Astrocyte (in vitro differentiated cells and primary cell): ENCODE measurements at regions not wholly inside any gene's neighbourhood (a gene's known extent, or its start where the extent isn't known, plus 50 kb on each side); places are given as distances from the start of the nearest gene placed in this dataset.

Source experiments
- DNase-seq: peaks from one replicate; pipeline ENCODE4 v3.0.0-alpha.2; 2010; ENCODE audit warnings: low read depth
- FAIRE-seq: peaks from 2 replicates; lab custom pipeline; 2011; peaks lifted over from hg19 to GRCh38; lab: Jason Lieb, UNC
- H2AFZ ChIP-seq: 2 replicates; pipeline ENCODE4 v1.6.0; 2012; ENCODE audit warnings: low read depth, low read length, inconsistent platforms
- H3K27ac ChIP-seq: 2 replicates; pipeline ENCODE4 v1.5.1; 2011; ENCODE audit warnings: low read depth, low read length, inconsistent platforms
- H3K27me3 ChIP-seq: 2 replicates; pipeline ENCODE4 v1.6.0; 2011; ENCODE audit warnings: low read length, inconsistent platforms; ENCODE audit not compliant: insufficient read depth
- H3K36me3 ChIP-seq: 2 replicates; pipeline ENCODE4 v1.5.1; 2011; ENCODE audit warnings: low read length, inconsistent platforms; ENCODE audit not compliant: insufficient read depth
- H3K4me1 ChIP-seq: 2 replicates; pipeline ENCODE4 v1.5.1; 2011; ENCODE audit warnings: low read length, inconsistent platforms; ENCODE audit not compliant: insufficient read depth
- H3K4me2 ChIP-seq: 2 replicates; pipeline ENCODE4 v1.6.0; 2012; ENCODE audit warnings: low read length, inconsistent platforms
- H3K4me3 ChIP-seq: 2 replicates; pipeline ENCODE4 v1.5.1; 2011; ENCODE audit warnings: low read depth, mild to moderate bottlenecking, low read length, inconsistent platforms; ENCODE audit not compliant: insufficient read depth
- H3K79me2 ChIP-seq: 2 replicates; pipeline ENCODE4 v1.6.0; 2012; ENCODE audit warnings: mild to moderate bottlenecking, low read length, inconsistent platforms; ENCODE audit not compliant: insufficient read depth
- H3K9ac ChIP-seq: 2 replicates; pipeline ENCODE4 v1.6.0; 2012; ENCODE audit warnings: mild to moderate bottlenecking, low read length, inconsistent platforms
- H3K9me3 ChIP-seq: 2 replicates; pipeline ENCODE4 v1.5.1; 2012; ENCODE audit warnings: low read depth, mild to moderate bottlenecking, low read length, inconsistent platforms; ENCODE audit not compliant: insufficient read depth
- H4K20me1 ChIP-seq: 2 replicates; pipeline ENCODE4 v1.6.0; 2012; ENCODE audit warnings: low read length, inconsistent platforms; ENCODE audit not compliant: insufficient read depth
- H3K27ac Mint-ChIP-seq: one replicate; pipeline ENCODE4 v1.8.0; 2021; ENCODE audit warnings: mild to moderate bottlenecking, mixed read lengths; ENCODE audit not compliant: unreplicated experiment
- H3K27me3 Mint-ChIP-seq: one replicate; pipeline ENCODE4 v1.8.0; 2021; ENCODE audit warnings: low read depth, mixed read lengths; ENCODE audit not compliant: unreplicated experiment
- H3K36me3 Mint-ChIP-seq: one replicate; pipeline ENCODE4 v1.8.0; 2021; ENCODE audit warnings: low read depth, mixed read lengths; ENCODE audit not compliant: unreplicated experiment
- H3K4me1 Mint-ChIP-seq: one replicate; pipeline ENCODE4 v1.8.0; 2021; ENCODE audit warnings: low read depth, mixed read lengths; ENCODE audit not compliant: unreplicated experiment
- H3K4me3 Mint-ChIP-seq: one replicate; pipeline ENCODE4 v1.8.0; 2021; ENCODE audit warnings: mild to moderate bottlenecking, moderate library complexity, mixed read lengths; ENCODE audit not compliant: unreplicated experiment
- H3K9me3 Mint-ChIP-seq: one replicate; pipeline ENCODE4 v1.8.0; 2021; ENCODE audit warnings: mild to moderate bottlenecking, mixed read lengths; ENCODE audit not compliant: unreplicated experiment
- EZH2 ChIP-seq: IDR thresholded peaks from 2 replicates; pipeline ENCODE4 v1.6.1; 2012; ENCODE audit warnings: mild to moderate bottlenecking, low read length, inconsistent platforms; ENCODE audit not compliant: insufficient read depth
- TF ChIP-seq, protein P1 (sequence below): IDR thresholded peaks from 2 replicates; pipeline ENCODE4 v1.5.1; 2011; ENCODE audit warnings: low read depth, mild to moderate bottlenecking, inconsistent platforms, low read length, moderate library complexity; ENCODE audit not compliant: insufficient read depth

- no peak for DNase-seq
- Histone ChIP-seq H3K9me3 (no peaks in the 10 kb centered on the region), H3K36me3 (no peaks in the 10 kb centered on the region), H4K20me1 (no peaks in the 10 kb centered on the region), H3K4me2 (no peak overlapping the region), H3K9ac (no peak overlapping the region), H3K79me2 (no peaks in the 10 kb centered on the region), H2AFZ (no peak overlapping the region), H3K27ac (no peak overlapping the region), H3K4me3 (no peak overlapping the region), H3K4me1 (no peaks in the 10 kb centered on the region), H3K27me3 (peaks cover 26% of the 10 kb centered on the region)
- no peaks in the 10 kb centered on the region for H3K36me3 Mint-ChIP-seq
- H3K4me1 Mint-ChIP-seq = no peaks in the 10 kb centered on the region
- no peak for FAIRE-seq
- no peak overlapping the region for H3K27ac Mint-ChIP-seq
- no peak for TF ChIP-seq EZH2
- TF ChIP-seq, protein P1, sequence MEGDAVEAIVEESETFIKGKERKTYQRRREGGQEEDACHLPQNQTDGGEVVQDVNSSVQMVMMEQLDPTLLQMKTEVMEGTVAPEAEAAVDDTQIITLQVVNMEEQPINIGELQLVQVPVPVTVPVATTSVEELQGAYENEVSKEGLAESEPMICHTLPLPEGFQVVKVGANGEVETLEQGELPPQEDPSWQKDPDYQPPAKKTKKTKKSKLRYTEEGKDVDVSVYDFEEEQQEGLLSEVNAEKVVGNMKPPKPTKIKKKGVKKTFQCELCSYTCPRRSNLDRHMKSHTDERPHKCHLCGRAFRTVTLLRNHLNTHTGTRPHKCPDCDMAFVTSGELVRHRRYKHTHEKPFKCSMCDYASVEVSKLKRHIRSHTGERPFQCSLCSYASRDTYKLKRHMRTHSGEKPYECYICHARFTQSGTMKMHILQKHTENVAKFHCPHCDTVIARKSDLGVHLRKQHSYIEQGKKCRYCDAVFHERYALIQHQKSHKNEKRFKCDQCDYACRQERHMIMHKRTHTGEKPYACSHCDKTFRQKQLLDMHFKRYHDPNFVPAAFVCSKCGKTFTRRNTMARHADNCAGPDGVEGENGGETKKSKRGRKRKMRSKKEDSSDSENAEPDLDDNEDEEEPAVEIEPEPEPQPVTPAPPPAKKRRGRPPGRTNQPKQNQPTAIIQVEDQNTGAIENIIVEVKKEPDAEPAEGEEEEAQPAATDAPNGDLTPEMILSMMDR = no peak
- H3K27me3 Mint-ChIP-seq = peaks cover 49% of the 10 kb centered on the region
- H3K4me3 Mint-ChIP-seq = no peak overlapping the region
- peaks cover 2% of the 10 kb centered on the region for H3K9me3 Mint-ChIP-seq
Measured at GRCh38 chr12:3362737-3363136, 128.3 kb upstream of the PRMT8 start.

DNA sequence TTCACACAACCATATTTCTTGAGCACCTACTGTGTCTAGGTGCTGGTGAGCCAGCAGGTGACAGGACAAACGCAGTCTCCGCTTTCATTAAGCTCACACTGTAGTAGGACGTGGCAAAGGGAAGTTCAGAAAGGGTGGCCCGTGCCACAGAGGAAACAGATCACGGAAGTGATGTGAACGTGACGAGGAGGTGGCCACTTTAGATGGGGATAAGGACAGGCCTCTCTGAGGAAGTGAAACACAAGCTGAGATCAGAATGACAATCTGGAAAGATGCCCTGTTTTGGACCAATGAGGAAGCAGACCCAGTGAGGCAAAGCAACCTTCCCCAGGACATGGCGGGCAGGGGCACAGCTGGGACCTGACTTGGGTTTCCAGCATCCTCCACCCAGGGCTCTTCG is 127.4 kb upstream of the PRMT8 start:
- Mint-ChIP-seq H3K4me1 (no peaks in the 10 kb centered on the region), H3K36me3 (no peaks in the 10 kb centered on the region), H3K4me3 (no peak overlapping the region), H3K9me3 (peaks cover 2% of the 10 kb centered on the region), H3K27me3 (peaks cover 49% of the 10 kb centered on the region), H3K27ac (no peak overlapping the region)
- Histone ChIP-seq H3K9me3 (no peaks in the 10 kb centered on the region), H3K4me3 (no peak overlapping the region), H3K4me1 (no peaks in the 10 kb centered on the region), H3K79me2 (no peaks in the 10 kb centered on the region), H3K36me3 (no peaks in the 10 kb centered on the region), H2AFZ (no peak overlapping the region), H3K9ac (no peak overlapping the region), H3K27me3 (peaks cover 34% of the 10 kb centered on the region), H3K4me2 (no peak overlapping the region), H3K27ac (no peak overlapping the region), H4K20me1 (no peaks in the 10 kb centered on the region)
- DNase-seq (no peak), FAIRE-seq (no peak)
- TF ChIP-seq EZH2 = no peak
- TF ChIP-seq, protein P1 = no peak

GRCh38 chr12:3364226-3364625 is 126.8 kb upstream of the PRMT8 start:
- no peak for TF ChIP-seq EZH2
- TF ChIP-seq, protein P1 = no peak
- peaks cover 2% of the 10 kb centered on the region for H3K9me3 Mint-ChIP-seq
- no peaks in the 10 kb centered on the region for H3K4me1 Mint-ChIP-seq
- Histone ChIP-seq H3K9me3 (no peaks in the 10 kb centered on the region), H2AFZ (no peak overlapping the region), H4K20me1 (no peaks in the 10 kb centered on the region), H3K36me3 (no peaks in the 10 kb centered on the region), H3K9ac (no peak overlapping the region), H3K79me2 (no peaks in the 10 kb centered on the region), H3K4me1 (no peaks in the 10 kb centered on the region), H3K27me3 (peaks cover 36% of the 10 kb centered on the region), H3K27ac (no peak overlapping the region), H3K4me3 (no peak overlapping the region), H3K4me2 (no peak overlapping the region)
- DNase-seq = no peak
- no peak for FAIRE-seq
- H3K27ac Mint-ChIP-seq = no peak overlapping the region
- H3K36me3 Mint-ChIP-seq = no peaks in the 10 kb centered on the region
- no peak overlapping the region for H3K4me3 Mint-ChIP-seq
- H3K27me3 Mint-ChIP-seq = peaks cover 48% of the 10 kb centered on the region
